Progenitor cell of endocrine pancreas (in vitro differentiated cells): ENCODE measurements at regions not wholly inside any gene's neighbourhood (a gene's known extent, or its start where the extent isn't known, plus 50 kb on each side); places are given as distances from the start of the nearest gene placed in this dataset.

Source experiments
- DNase-seq: peaks from one replicate; pipeline ENCODE4 v3.0.0; 2021; ENCODE audit warnings: low spot score; ENCODE audit not compliant: unreplicated experiment
- H3K27ac Mint-ChIP-seq: 2 replicates; pipeline ENCODE4 v1.8.0; 2021; ENCODE audit warnings: mild to moderate bottlenecking, moderate library complexity, mixed read lengths
- H3K27me3 Mint-ChIP-seq: 2 replicates; pipeline ENCODE4 v1.8.0; 2021; ENCODE audit warnings: mixed read lengths
- H3K36me3 Mint-ChIP-seq: 2 replicates; pipeline ENCODE4 v1.8.0; 2022; ENCODE audit warnings: mixed read lengths; ENCODE audit not compliant: insufficient read depth
- H3K4me1 Mint-ChIP-seq: 2 replicates; pipeline ENCODE4 v1.8.0; 2021; ENCODE audit warnings: low read depth, mixed read lengths
- H3K4me3 Mint-ChIP-seq: 2 replicates; pipeline ENCODE4 v1.8.0; 2021; ENCODE audit warnings: low read depth, mild to moderate bottlenecking, moderate library complexity, mixed read lengths
- H3K9me3 Mint-ChIP-seq: 2 replicates; pipeline ENCODE4 v1.8.0; 2021; ENCODE audit warnings: low read depth, mixed read lengths
- CTCF ChIP-seq: fragments of 200-600 bp; sonication (generic); IDR thresholded peaks from one replicate; pipeline ENCODE4 v1.5.0; 2021; ENCODE audit warnings: antibody characterized with exemption, mild to moderate bottlenecking; ENCODE audit not compliant: unreplicated experiment

- no peak for DNase-seq
- no peak for TF ChIP-seq CTCF
- Mint-ChIP-seq H3K4me1 (no peaks in the 10 kb centered on the region), H3K36me3 (no peaks in the 10 kb centered on the region), H3K9me3 (no peaks in the 10 kb centered on the region), H3K27ac (no peak overlapping the region), H3K4me3 (no peak overlapping the region), H3K27me3 (peaks cover 67% of the 10 kb centered on the region)
Measured at GRCh38 chr4:8681391-8681790, 88.8 kb downstream of the CPZ start.

GRCh38 chr4:8679032-8679431, 86.5 kb downstream of the CPZ start:
- no peaks in the 10 kb centered on the region for H3K36me3 Mint-ChIP-seq
- TF ChIP-seq CTCF: no peak
- H3K4me3 Mint-ChIP-seq: no peak overlapping the region
- no peaks in the 10 kb centered on the region for H3K4me1 Mint-ChIP-seq
- peaks cover 52% of the 10 kb centered on the region for H3K27me3 Mint-ChIP-seq
- H3K9me3 Mint-ChIP-seq: no peaks in the 10 kb centered on the region
- DNase-seq: no peak
- no peak overlapping the region for H3K27ac Mint-ChIP-seq

GRCh38 chr4:8676676-8677075, 84.1 kb downstream of the CPZ start:
- Mint-ChIP-seq H3K4me3 (no peak overlapping the region), H3K36me3 (no peaks in the 10 kb centered on the region), H3K27me3 (peaks cover 41% of the 10 kb centered on the region), H3K27ac (no peak overlapping the region), H3K4me1 (no peaks in the 10 kb centered on the region), H3K9me3 (no peaks in the 10 kb centered on the region)
- TF ChIP-seq CTCF: no peak
- DNase-seq: no peak

- Mint-ChIP-seq H3K9me3 (no peaks in the 10 kb centered on the region), H3K27me3 (peaks cover 43% of the 10 kb centered on the region), H3K27ac (no peak overlapping the region), H3K4me3 (no peak overlapping the region), H3K4me1 (no peaks in the 10 kb centered on the region), H3K36me3 (no peaks in the 10 kb centered on the region)
- no peak for DNase-seq
- no peak for TF ChIP-seq CTCF
Measured at GRCh38 chr4:8675906-8676305, 83.3 kb downstream of the CPZ start.

GRCh38 chr4:8675383-8675782, 82.8 kb downstream of the CPZ start:
- Mint-ChIP-seq H3K36me3 (no peaks in the 10 kb centered on the region), H3K4me3 (no peak overlapping the region), H3K9me3 (no peaks in the 10 kb centered on the region), H3K27ac (no peak overlapping the region), H3K4me1 (no peaks in the 10 kb centered on the region), H3K27me3 (peaks cover 42% of the 10 kb centered on the region)
- DNase-seq: peak; percentile 77
- TF ChIP-seq CTCF: no peak
